ENCODE measurements at regions not wholly inside any gene's neighbourhood (a gene's known extent, or its start where the extent isn't known, plus 50 kb on each side); places are given as distances from the start of the nearest gene placed in this dataset.

DNA sequence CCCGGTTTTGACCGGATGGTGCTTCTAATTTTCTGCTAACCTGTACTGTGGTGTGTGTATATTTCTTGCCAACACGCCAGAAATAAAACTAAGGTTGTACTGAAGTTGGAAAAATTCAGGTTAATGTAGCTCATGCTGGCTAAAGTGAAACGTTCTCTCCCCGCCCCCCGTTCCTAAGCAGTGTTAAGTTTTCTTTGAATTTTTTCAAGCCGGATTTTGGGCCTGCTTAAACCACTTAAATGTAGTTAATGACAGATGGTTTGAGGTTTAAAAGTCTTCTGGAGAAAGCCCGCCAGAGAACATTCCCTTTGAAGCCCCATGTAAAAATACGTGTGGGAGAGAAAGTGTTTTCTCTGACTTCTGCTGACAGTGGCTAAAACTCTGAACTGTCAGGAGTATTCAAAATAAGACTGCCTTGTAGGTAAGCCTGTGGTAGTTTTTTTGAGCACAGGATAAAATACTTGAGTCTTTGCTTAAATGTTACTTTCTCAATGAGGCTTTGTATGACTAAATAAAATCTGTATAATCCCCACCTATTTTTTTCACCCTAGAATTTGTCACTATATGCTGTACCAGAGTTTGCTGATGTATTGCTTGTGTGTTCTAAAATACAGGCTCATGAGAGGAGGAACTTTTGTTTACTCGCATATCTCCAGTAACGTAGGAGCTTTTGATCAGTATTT, 101.3 kb downstream of the OR2B2 start:
- TF ChIP-seq, protein P1, sequence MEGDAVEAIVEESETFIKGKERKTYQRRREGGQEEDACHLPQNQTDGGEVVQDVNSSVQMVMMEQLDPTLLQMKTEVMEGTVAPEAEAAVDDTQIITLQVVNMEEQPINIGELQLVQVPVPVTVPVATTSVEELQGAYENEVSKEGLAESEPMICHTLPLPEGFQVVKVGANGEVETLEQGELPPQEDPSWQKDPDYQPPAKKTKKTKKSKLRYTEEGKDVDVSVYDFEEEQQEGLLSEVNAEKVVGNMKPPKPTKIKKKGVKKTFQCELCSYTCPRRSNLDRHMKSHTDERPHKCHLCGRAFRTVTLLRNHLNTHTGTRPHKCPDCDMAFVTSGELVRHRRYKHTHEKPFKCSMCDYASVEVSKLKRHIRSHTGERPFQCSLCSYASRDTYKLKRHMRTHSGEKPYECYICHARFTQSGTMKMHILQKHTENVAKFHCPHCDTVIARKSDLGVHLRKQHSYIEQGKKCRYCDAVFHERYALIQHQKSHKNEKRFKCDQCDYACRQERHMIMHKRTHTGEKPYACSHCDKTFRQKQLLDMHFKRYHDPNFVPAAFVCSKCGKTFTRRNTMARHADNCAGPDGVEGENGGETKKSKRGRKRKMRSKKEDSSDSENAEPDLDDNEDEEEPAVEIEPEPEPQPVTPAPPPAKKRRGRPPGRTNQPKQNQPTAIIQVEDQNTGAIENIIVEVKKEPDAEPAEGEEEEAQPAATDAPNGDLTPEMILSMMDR (IDR thresholded peaks at IDR 0.05) = no peak
- TF ChIP-seq POLR2AphosphoS5 (IDR thresholded peaks at IDR 0.05) (no peak), POLR2A (IDR thresholded peaks at IDR 0.05) (no peak)

Data from gastroesophageal sphincter (tissue), 3 donors.